ENCODE measurements at regions not wholly inside any gene's neighbourhood (a gene's known extent, or its start where the extent isn't known, plus 50 kb on each side); places are given as distances from the start of the nearest gene placed in this dataset.

- H3K27ac ChIP-seq, result no peak overlapping the region
- H3K4me1 ChIP-seq (ENCODE audit: insufficient read depth), result no peaks in the 10 kb centered on the region
- no peaks in the 10 kb centered on the region for H3K9me2 ChIP-seq (ENCODE audit: insufficient read depth)
- no peaks in the 10 kb centered on the region for H3F3A ChIP-seq (ENCODE audit: insufficient read depth)
- no peaks in the 10 kb centered on the region for H4K20me1 ChIP-seq (ENCODE audit: insufficient read depth)
- H3K4me2 ChIP-seq (ENCODE audit: unreplicated experiment), result no peak overlapping the region
- no peaks in the 10 kb centered on the region for H3K36me3 ChIP-seq (ENCODE audit: low read depth)
- TF ChIP-seq EZH2phosphoT487 (IDR thresholded peaks at IDR 0.05; ENCODE audit: insufficient read depth, low read depth) (no peak), EZH2 (IDR thresholded peaks at IDR 0.05; ENCODE audit: insufficient read depth, poor library complexity, severe bottlenecking) (no peak)
- H3K9ac ChIP-seq, result no peak overlapping the region
- no peaks in the 10 kb centered on the region for H3K9me3 ChIP-seq (ENCODE audit: low read depth)
- H3K27me3 ChIP-seq (replicated peaks; ENCODE audit: insufficient read depth), result no peaks in the 10 kb centered on the region
- no peak for DNase-seq
- in situ Hi-C loops (cut with MboI), result no loop called here
- no peak overlapping the region for H3K4me3 ChIP-seq
- no peaks in the 10 kb centered on the region for H3K79me2 ChIP-seq (ENCODE audit: insufficient read depth)
- 47 to 49% methylated on average over 12 of the region's 12 CpGs for WGBS, 2 experiments (ENCODE audit: low coverage in 1 of 2, low lambda C conversion rate in 2 of 2, missing lambda C conversion rate in 2 of 2)
- no peak overlapping the region for H2AFZ ChIP-seq
Measured at GRCh38 chr22:49009359-49010063, 818.2 kb downstream of the BRD1 start.

- Histone ChIP-seq H3K27me3 (replicated peaks; ENCODE audit: insufficient read depth) (no peaks in the 10 kb centered on the region), H2AFZ (no peak overlapping the region), H4K20me1 (ENCODE audit: insufficient read depth) (no peaks in the 10 kb centered on the region), H3K27ac (no peak overlapping the region), H3K9ac (no peak overlapping the region), H3K4me2 (ENCODE audit: unreplicated experiment) (no peak overlapping the region), H3K79me2 (ENCODE audit: insufficient read depth) (no peaks in the 10 kb centered on the region), H3K4me1 (ENCODE audit: insufficient read depth) (no peaks in the 10 kb centered on the region), H3K4me3 (no peak overlapping the region), H3K9me3 (ENCODE audit: low read depth) (no peaks in the 10 kb centered on the region), H3K36me3 (ENCODE audit: low read depth) (no peaks in the 10 kb centered on the region), H3K9me2 (ENCODE audit: insufficient read depth) (no peaks in the 10 kb centered on the region), H3F3A (ENCODE audit: insufficient read depth) (no peaks in the 10 kb centered on the region)
- 55 to 64% methylated on average over 18 of the region's 18 CpGs for WGBS, 2 experiments (ENCODE audit: low coverage in 1 of 2, low lambda C conversion rate in 2 of 2, missing lambda C conversion rate in 2 of 2)
- in situ Hi-C loops (cut with MboI), result no loop called here
- no peak for DNase-seq
- TF ChIP-seq EZH2phosphoT487 (IDR thresholded peaks at IDR 0.05; ENCODE audit: insufficient read depth, low read depth) (no peak), EZH2 (IDR thresholded peaks at IDR 0.05; ENCODE audit: insufficient read depth, poor library complexity, severe bottlenecking) (no peak)
Measured at GRCh38 chr22:49008682-49009235, 818.9 kb downstream of the BRD1 start.

GRCh38 chr22:49007013-49007653 is 820.5 kb downstream of the BRD1 start:
- Histone ChIP-seq H3K36me3 (ENCODE audit: low read depth) (no peaks in the 10 kb centered on the region), H3K27me3 (replicated peaks; ENCODE audit: insufficient read depth) (no peaks in the 10 kb centered on the region), H3K79me2 (ENCODE audit: insufficient read depth) (no peaks in the 10 kb centered on the region), H2AFZ (no peak overlapping the region), H3K27ac (no peak overlapping the region), H3K9me3 (ENCODE audit: low read depth) (peaks cover 3% of the 10 kb centered on the region), H3K9me2 (ENCODE audit: insufficient read depth) (no peaks in the 10 kb centered on the region), H3K4me3 (no peak overlapping the region), H4K20me1 (ENCODE audit: insufficient read depth) (no peaks in the 10 kb centered on the region), H3F3A (ENCODE audit: insufficient read depth) (no peaks in the 10 kb centered on the region), H3K9ac (no peak overlapping the region), H3K4me1 (ENCODE audit: insufficient read depth) (no peaks in the 10 kb centered on the region), H3K4me2 (ENCODE audit: unreplicated experiment) (no peak overlapping the region)
- WGBS, 2 experiments (ENCODE audit: low coverage in 1 of 2, low lambda C conversion rate in 2 of 2, missing lambda C conversion rate in 2 of 2), result 24 to 27% methylated on average over 11 to 12 of the region's 12 CpGs
- TF ChIP-seq EZH2phosphoT487 (IDR thresholded peaks at IDR 0.05; ENCODE audit: insufficient read depth, low read depth), result no peak
- no peak for TF ChIP-seq EZH2 (IDR thresholded peaks at IDR 0.05; ENCODE audit: insufficient read depth, poor library complexity, severe bottlenecking)
- no peak for DNase-seq
- in situ Hi-C loops (cut with MboI), result no loop called here

GRCh38 chr22:49006207-49007012 is 821.3 kb downstream of the BRD1 start:
- no peaks in the 10 kb centered on the region for H3K79me2 ChIP-seq (ENCODE audit: insufficient read depth)
- TF ChIP-seq EZH2 (IDR thresholded peaks at IDR 0.05; ENCODE audit: insufficient read depth, poor library complexity, severe bottlenecking) (no peak), EZH2phosphoT487 (IDR thresholded peaks at IDR 0.05; ENCODE audit: insufficient read depth, low read depth) (no peak)
- 31 to 40% methylated on average over 10 to 11 of the region's 11 CpGs for WGBS, 2 experiments (ENCODE audit: low coverage in 1 of 2, low lambda C conversion rate in 2 of 2, missing lambda C conversion rate in 2 of 2)
- no peaks in the 10 kb centered on the region for H4K20me1 ChIP-seq (ENCODE audit: insufficient read depth)
- no peak overlapping the region for H3K4me2 ChIP-seq (ENCODE audit: unreplicated experiment)
- H3K4me1 ChIP-seq (ENCODE audit: insufficient read depth), result no peaks in the 10 kb centered on the region
- no peaks in the 10 kb centered on the region for H3K36me3 ChIP-seq (ENCODE audit: low read depth)
- no peak overlapping the region for H3K27ac ChIP-seq
- DNase-seq, result no peak
- in situ Hi-C loops (cut with MboI), result no loop called here
- no peak overlapping the region for H2AFZ ChIP-seq
- no peak overlapping the region for H3K4me3 ChIP-seq
- H3F3A ChIP-seq (ENCODE audit: insufficient read depth), result no peaks in the 10 kb centered on the region
- H3K9ac ChIP-seq, result no peak overlapping the region
- no peaks in the 10 kb centered on the region for H3K27me3 ChIP-seq (replicated peaks; ENCODE audit: insufficient read depth)
- H3K9me3 ChIP-seq (ENCODE audit: low read depth), result peaks cover 3% of the 10 kb centered on the region
- no peaks in the 10 kb centered on the region for H3K9me2 ChIP-seq (ENCODE audit: insufficient read depth)
